GM23248 (cell line): ENCODE measurements at regions not wholly inside any gene's neighbourhood (a gene's known extent, or its start where the extent isn't known, plus 50 kb on each side); places are given as distances from the start of the nearest gene placed in this dataset.
"Not testable (repeated sequence)": the region's sequence is repeated elsewhere in the genome, so short reads cannot be mapped to it uniquely, and the experiment has no call there.

Experiments used
- DNase-seq: peaks from one replicate; pipeline ENCODE4 v3.0.0-alpha.2; 2015
- H2AFZ ChIP-seq: fragments of 200-600 bp; sonication (generic); 2 replicates; pipeline ENCODE4 v1.6.1; 2016; ENCODE audit warnings: antibody characterized with exemption
- H3F3A ChIP-seq: fragments of 200-600 bp; sonication (generic); 2 replicates; pipeline ENCODE4 v1.6.1; 2016; ENCODE audit warnings: mild to moderate bottlenecking, antibody characterized with exemption, mixed run types; ENCODE audit not compliant: insufficient read depth
- H3K27ac ChIP-seq: fragments of 200-600 bp; sonication (generic); 2 replicates; pipeline ENCODE4 v1.5.1; 2016; ENCODE audit warnings: mild to moderate bottlenecking
- H3K27me3 ChIP-seq: fragments of 200-600 bp; sonication (generic); replicated peaks from 2 replicates; pipeline ENCODE4 v1.6.1; 2016; ENCODE audit warnings: mild to moderate bottlenecking; ENCODE audit not compliant: insufficient read depth
- H3K36me3 ChIP-seq: fragments of 200-600 bp; sonication (generic); 2 replicates; pipeline ENCODE4 v1.6.1; 2016; ENCODE audit warnings: low read depth, mild to moderate bottlenecking
- H3K4me1 ChIP-seq: fragments of 200-600 bp; sonication (generic); 2 replicates; pipeline ENCODE4 v1.6.1; 2016; ENCODE audit warnings: mild to moderate bottlenecking; ENCODE audit not compliant: insufficient read depth
- H3K4me2 ChIP-seq: fragments of 200-600 bp; sonication (generic); one replicate; pipeline ENCODE4 v1.6.1; 2016; ENCODE audit warnings: mild to moderate bottlenecking; ENCODE audit not compliant: unreplicated experiment
- H3K4me3 ChIP-seq: fragments of 200-600 bp; sonication (generic); 2 replicates; pipeline ENCODE4 v1.5.1; 2016; ENCODE audit warnings: mild to moderate bottlenecking
- H3K79me2 ChIP-seq: fragments of 200-600 bp; sonication (generic); 2 replicates; pipeline ENCODE4 v1.6.1; 2016; ENCODE audit warnings: mild to moderate bottlenecking; ENCODE audit not compliant: insufficient read depth
- H3K9ac ChIP-seq: fragments of 200-600 bp; sonication (generic); 2 replicates; pipeline ENCODE4 v1.6.1; 2016; ENCODE audit warnings: mild to moderate bottlenecking
- H3K9me2 ChIP-seq: fragments of 200-600 bp; sonication (generic); 2 replicates; pipeline ENCODE4 v1.6.1; 2016; ENCODE audit warnings: mixed run types, mild to moderate bottlenecking, moderate library complexity; ENCODE audit not compliant: insufficient read depth
- H3K9me3 ChIP-seq: fragments of 200-600 bp; sonication (generic); one replicate; pipeline ENCODE4 v1.6.1; 2017; ENCODE audit warnings: low read depth
- H4K20me1 ChIP-seq: fragments of 200-600 bp; sonication (generic); 2 replicates; pipeline ENCODE4 v1.6.0; 2016; ENCODE audit not compliant: insufficient read depth
- EZH2 ChIP-seq: fragments of 200-600 bp; sonication (generic); IDR thresholded peaks from 2 replicates; pipeline ENCODE4 v1.6.1; 2018; ENCODE audit warnings: antibody characterized with exemption, mild to moderate bottlenecking; ENCODE audit not compliant: insufficient read depth, poor library complexity, severe bottlenecking
- EZH2phosphoT487 ChIP-seq: fragments of 200-600 bp; sonication (generic); IDR thresholded peaks from 2 replicates; pipeline ENCODE4 v1.6.1; 2018; ENCODE audit warnings: antibody characterized with exemption, moderate library complexity, mild to moderate bottlenecking, low read depth; ENCODE audit not compliant: insufficient read depth
- whole genome bisulfite sequencing, 2 experiments: methylation state at CpG; one replicate each; pipeline ENCODE4 v1.1.6; 2015 to 2017; ENCODE audit warnings: low lambda C conversion rate in 2 of 2, low coverage in 1 of 2; ENCODE audit errors: missing lambda C conversion rate in 2 of 2; 5-methylcytosine and 5-hydroxymethylcytosine counted together
- in situ Hi-C: fragments of 300-500 bp; cut with MboI; formaldehyde crosslinking; loops from 2 replicates; pipeline ENCODE4 v1.15.0; 2020

- WGBS, 2 experiments, result 0% methylated on average over 1 of the region's 1 CpG
- no peak overlapping the region for H3K4me2 ChIP-seq
- in situ Hi-C loops, result no loop called here
Measured at GRCh38 chrX:142296421-142296820, 91.3 kb upstream of the MAGEC2 start.

GRCh38 chrX:142295190-142295589 lies 90.1 kb upstream of the MAGEC2 start:
- Histone ChIP-seq H3K4me1 (no peaks in the 10 kb centered on the region), H3K9me3 (no peaks in the 10 kb centered on the region), H3K79me2 (no peaks in the 10 kb centered on the region), H2AFZ (no peak overlapping the region), H3K36me3 (no peaks in the 10 kb centered on the region), H3K4me2 (no peak overlapping the region), H3K27ac (no peak overlapping the region), H3F3A (no peaks in the 10 kb centered on the region), H3K27me3 (no peaks in the 10 kb centered on the region), H3K9me2 (no peaks in the 10 kb centered on the region), H3K9ac (no peak overlapping the region), H4K20me1 (no peaks in the 10 kb centered on the region), H3K4me3 (no peak overlapping the region)
- DNase-seq, result no peak
- TF ChIP-seq EZH2 (no peak), EZH2phosphoT487 (no peak)
- in situ Hi-C loops, result no loop called here
- 16 to 19% methylated on average over 3 of the region's 3 CpGs for WGBS, 2 experiments

More at GRCh38 chrX:142296421-142296820, 91.3 kb upstream of the MAGEC2 start:
- no peak for TF ChIP-seq EZH2phosphoT487
- no peak for TF ChIP-seq EZH2
- H3K79me2 ChIP-seq, result no peaks in the 10 kb centered on the region
- no peaks in the 10 kb centered on the region for H4K20me1 ChIP-seq
- H3K9ac ChIP-seq, result no peak overlapping the region
- no peaks in the 10 kb centered on the region for H3K9me3 ChIP-seq
- no peak for DNase-seq
- no peak overlapping the region for H3K4me3 ChIP-seq
- H2AFZ ChIP-seq, result no peak overlapping the region
- H3K27ac ChIP-seq, result no peak overlapping the region
- H3K4me1 ChIP-seq, result no peaks in the 10 kb centered on the region
- H3K9me2 ChIP-seq, result no peaks in the 10 kb centered on the region
- H3K27me3 ChIP-seq, result no peaks in the 10 kb centered on the region
- H3F3A ChIP-seq, result no peaks in the 10 kb centered on the region
- no peaks in the 10 kb centered on the region for H3K36me3 ChIP-seq

GRCh38 chrX:142270166-142270565 lies 65.1 kb upstream of the MAGEC2 start:
- in situ Hi-C loops, H2AFZ ChIP-seq: not testable (repeated sequence)

GRCh38 chrX:142266417-142266816 lies 61.3 kb upstream of the MAGEC2 start:
- H3K9me3 ChIP-seq, result no peaks in the 10 kb centered on the region

More at GRCh38 chrX:142270166-142270565, 65.1 kb upstream of the MAGEC2 start:
- not testable (repeated sequence) for H3K27ac ChIP-seq, H3K9ac ChIP-seq, H3F3A ChIP-seq, H3K4me2 ChIP-seq, H4K20me1 ChIP-seq, H3K4me1 ChIP-seq, H3K9me2 ChIP-seq, H3K36me3 ChIP-seq, H3K79me2 ChIP-seq, DNase-seq, H3K9me3 ChIP-seq, H3K4me3 ChIP-seq, H3K27me3 ChIP-seq
- WGBS, 2 experiments, result 50 to 57% methylated on average over 1 to 7 of the region's 7 CpGs

GRCh38 chrX:142265549-142265948 lies 60.5 kb upstream of the MAGEC2 start:
- WGBS, 2 experiments, result 38 to 54% methylated on average over 9 to 15 of the region's 16 CpGs

More at GRCh38 chrX:142266417-142266816, 61.3 kb upstream of the MAGEC2 start:
- in situ Hi-C loops, result no loop called here
- Histone ChIP-seq H3F3A (no peaks in the 10 kb centered on the region), H3K9me2 (no peaks in the 10 kb centered on the region), H3K4me3 (no peak overlapping the region), H2AFZ (no peak overlapping the region), H3K4me1 (no peaks in the 10 kb centered on the region), H4K20me1 (no peaks in the 10 kb centered on the region), H3K4me2 (no peak overlapping the region), H3K9ac (no peak overlapping the region), H3K27me3 (no peaks in the 10 kb centered on the region), H3K79me2 (no peaks in the 10 kb centered on the region), H3K36me3 (no peaks in the 10 kb centered on the region), H3K27ac (no peak overlapping the region)
- TF ChIP-seq EZH2, result no peak
- no peak for TF ChIP-seq EZH2phosphoT487
- WGBS, 2 experiments, result 29 to 32% methylated on average over 10 of the region's 10 CpGs
- no peak for DNase-seq

More at GRCh38 chrX:142265549-142265948, 60.5 kb upstream of the MAGEC2 start:
- H4K20me1 ChIP-seq, H3F3A ChIP-seq, DNase-seq, H3K9me2 ChIP-seq, H3K4me1 ChIP-seq, H2AFZ ChIP-seq, H3K9ac ChIP-seq, H3K9me3 ChIP-seq, H3K36me3 ChIP-seq, H3K79me2 ChIP-seq, H3K27ac ChIP-seq, H3K4me3 ChIP-seq, H3K27me3 ChIP-seq, in situ Hi-C loops, H3K4me2 ChIP-seq: not testable (repeated sequence)
